HG03439 (cell line): ENCODE measurements at regions not wholly inside any gene's neighbourhood (a gene's known extent, or its start where the extent isn't known, plus 50 kb on each side); places are given as distances from the start of the nearest gene placed in this dataset.

Source experiments
- ATAC-seq: cut with Tn5 transposase; IDR thresholded peaks from one replicate; pipeline ENCODE4 v1.9.1; 2021; ENCODE audit warnings: mild to moderate bottlenecking, moderate library complexity; ENCODE audit not compliant: unreplicated experiment

GRCh38 chr6:14738497-14738896 lies 507.4 kb upstream of the JARID2 start:
- no peak for ATAC-seq

GRCh38 chr6:14738933-14739332 lies 506.9 kb upstream of the JARID2 start:
- no peak for ATAC-seq

GRCh38 chr6:14739827-14740226 lies 506.0 kb upstream of the JARID2 start:
- no peak for ATAC-seq

- no peak for ATAC-seq
These were observed 503.7 kb upstream of the JARID2 start for GRCh38 chr6:14742171-14742570.

GRCh38 chr6:14742680-14743079 lies 503.2 kb upstream of the JARID2 start:
- no peak for ATAC-seq

GRCh38 chr6:14743144-14743473 lies 502.8 kb upstream of the JARID2 start:
- ATAC-seq, result no peak

- ATAC-seq, result no peak
These were observed 502.2 kb upstream of the JARID2 start for GRCh38 chr6:14743474-14744211.

GRCh38 chr6:14744212-14744556 lies 501.7 kb upstream of the JARID2 start:
- ATAC-seq, result no peak

- no peak for ATAC-seq
These were observed 499.6 kb upstream of the JARID2 start for GRCh38 chr6:14746139-14746837.

GRCh38 chr6:14747881-14748520 lies 497.9 kb upstream of the JARID2 start:
- no peak for ATAC-seq

GRCh38 chr6:14748679-14749078 lies 497.2 kb upstream of the JARID2 start:
- ATAC-seq, result no peak

GRCh38 chr6:14750059-14750661 lies 495.7 kb upstream of the JARID2 start:
- no peak for ATAC-seq

GRCh38 chr6:14751645-14752175 lies 494.2 kb upstream of the JARID2 start:
- no peak for ATAC-seq

GRCh38 chr6:14754751-14755513 lies 490.9 kb upstream of the JARID2 start:
- peak; percentile 73 for ATAC-seq

GRCh38 chr6:14756340-14756739 lies 489.5 kb upstream of the JARID2 start:
- ATAC-seq, result no peak

- ATAC-seq, result no peak
These were observed 488.9 kb upstream of the JARID2 start for GRCh38 chr6:14757014-14757413.

- no peak for ATAC-seq
These were observed 488.5 kb upstream of the JARID2 start for GRCh38 chr6:14757418-14757817.

GRCh38 chr6:14758421-14759081 lies 487.3 kb upstream of the JARID2 start:
- no peak for ATAC-seq

GRCh38 chr6:14759976-14760672 lies 485.7 kb upstream of the JARID2 start:
- no peak for ATAC-seq

GRCh38 chr6:14762077-14762476 lies 483.8 kb upstream of the JARID2 start:
- ATAC-seq, result no peak
